SKM-1 (cell line): ENCODE measurements at regions not wholly inside any gene's neighbourhood (a gene's known extent, or its start where the extent isn't known, plus 50 kb on each side); places are given as distances from the start of the nearest gene placed in this dataset.

Experiments used
- DNase-seq: peaks from one replicate; lab custom pipeline; 2025; ENCODE audit not compliant: unreplicated experiment; lab: John Stamatoyannopoulos, UW

- no peak for DNase-seq
Measured at GRCh38 chr2:181828122-181828705, 63.3 kb upstream of the ITPRID2 start.

GRCh38 chr2:181829230-181829629 lies 62.3 kb upstream of the ITPRID2 start:
- DNase-seq, result no peak

GRCh38 chr2:181832015-181832414 lies 59.5 kb upstream of the ITPRID2 start:
- no peak for DNase-seq

- no peak for DNase-seq
Measured at GRCh38 chr2:181836583-181836982, 54.9 kb upstream of the ITPRID2 start.

GRCh38 chr2:181837563-181837962 lies 54.0 kb upstream of the ITPRID2 start:
- DNase-seq, result no peak

GRCh38 chr2:181839811-181840210 lies 51.7 kb upstream of the ITPRID2 start:
- no peak for DNase-seq

GRCh38 chr2:181841079-181841478 lies 50.5 kb upstream of the ITPRID2 start:
- no peak for DNase-seq
